Stimulated activated CD4-positive, alpha-beta T cell treated with anti-CD3 and anti-CD28 coated beads, Interleukin-15, amount 100 ng/mL, for 24 hours (primary cell): ENCODE measurements at regions not wholly inside any gene's neighbourhood (a gene's known extent, or its start where the extent isn't known, plus 50 kb on each side); places are given as distances from the start of the nearest gene placed in this dataset.
"Not testable (repeated sequence)": the region's sequence is repeated elsewhere in the genome, so short reads cannot be mapped to it uniquely, and the experiment has no call there.

ENCODE experiments used
- DNase-seq: peaks from one replicate; pipeline ENCODE4 v3.0.0-alpha.2; 2020

DNA sequence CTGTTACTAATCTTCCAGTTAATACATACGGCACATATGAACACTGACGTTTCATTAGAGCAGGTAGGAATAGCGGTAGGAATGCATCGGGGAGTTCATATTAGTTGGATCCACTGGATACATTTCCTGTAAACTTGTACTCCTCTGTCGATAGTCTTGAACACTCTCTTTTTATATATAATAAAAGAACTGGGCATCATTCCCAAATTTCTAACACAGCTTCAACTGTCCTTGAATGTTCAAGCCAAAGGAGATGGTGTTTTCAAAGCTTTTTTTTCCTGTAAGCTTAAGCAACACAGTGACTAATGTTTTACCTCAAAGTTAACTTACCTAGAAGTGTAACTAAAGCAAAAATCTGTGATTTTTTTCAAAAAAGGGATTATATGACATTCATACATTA, 195.3 kb downstream of the UTRN start:
- no peak for DNase-seq

DNA sequence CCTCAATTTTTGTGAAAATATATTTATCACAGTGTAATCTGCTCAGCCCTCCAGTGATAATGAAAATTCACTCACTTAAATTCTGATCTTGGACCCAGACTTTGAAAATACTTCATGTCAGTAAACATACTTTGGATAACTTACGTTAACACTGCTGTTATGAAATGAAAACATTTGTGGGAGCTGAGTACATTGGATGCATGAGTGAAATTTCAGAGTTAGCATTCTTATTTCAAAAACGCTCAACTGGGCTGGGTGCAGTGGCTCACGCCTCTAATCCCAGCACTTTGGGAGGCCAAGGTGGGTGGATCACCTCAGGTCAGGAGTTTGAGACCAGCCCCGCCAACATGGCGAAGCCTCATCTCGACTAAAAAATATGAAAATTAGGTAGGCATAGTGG, 196.4 kb downstream of the UTRN start:
- no peak for DNase-seq

DNA sequence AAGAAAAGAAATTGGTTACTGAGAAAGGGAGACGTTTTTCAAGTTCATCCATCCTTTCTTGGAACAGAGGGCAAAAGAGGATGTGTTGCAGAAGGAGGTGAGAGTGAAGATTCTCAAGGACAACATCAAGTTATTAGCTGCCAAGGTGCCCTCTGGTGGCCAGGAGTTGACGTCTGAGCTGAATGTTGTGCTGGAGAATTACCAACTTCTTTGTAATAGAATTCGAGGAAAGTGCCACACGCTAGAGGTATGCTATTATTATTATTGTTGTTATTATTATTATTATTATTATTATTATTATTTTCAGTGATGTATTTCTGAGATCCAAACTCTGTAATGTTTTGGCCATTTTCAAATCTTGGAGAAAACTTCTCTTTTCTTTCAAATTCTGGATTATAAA, 197.0 kb downstream of the UTRN start:
- DNase-seq, result peak; percentile 82

DNA sequence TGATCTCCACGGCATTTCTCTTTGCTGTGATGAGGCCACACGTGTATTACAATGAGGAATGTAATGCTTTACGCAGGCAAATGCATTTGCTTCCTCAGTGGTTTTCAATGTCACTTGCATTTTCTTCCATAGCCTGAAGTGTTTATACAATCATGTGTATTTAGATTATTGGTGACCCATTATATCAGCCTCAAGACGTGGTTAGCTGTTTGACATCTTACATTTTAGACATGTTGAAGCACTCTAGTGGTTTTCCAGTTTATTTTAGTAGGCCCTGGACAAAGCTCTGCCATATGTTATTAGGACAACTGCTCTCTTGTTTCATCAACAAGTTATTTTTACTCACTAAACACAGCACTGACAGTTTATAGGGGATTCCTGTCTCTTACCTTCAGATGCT, 200.4 kb downstream of the UTRN start:
- no peak for DNase-seq

DNA sequence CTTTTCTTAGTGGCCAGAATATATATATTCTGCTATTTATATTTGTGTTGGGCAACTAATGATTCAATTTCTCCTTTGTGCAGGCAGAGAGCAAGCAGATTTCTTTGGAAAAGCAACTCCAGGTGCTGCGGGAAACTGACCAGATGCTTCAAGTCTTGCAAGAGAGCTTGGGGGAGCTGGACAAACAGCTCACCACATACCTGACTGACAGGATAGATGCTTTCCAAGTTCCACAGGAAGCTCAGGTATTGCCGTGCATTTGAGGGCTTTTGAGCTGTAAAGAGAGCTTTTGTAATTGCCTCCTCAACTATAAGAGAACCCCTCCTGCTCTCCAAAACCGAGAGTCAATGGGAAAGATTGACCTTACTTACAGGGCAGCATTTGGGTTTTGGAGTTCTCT, 203.5 kb downstream of the UTRN start:
- no peak for DNase-seq

DNA sequence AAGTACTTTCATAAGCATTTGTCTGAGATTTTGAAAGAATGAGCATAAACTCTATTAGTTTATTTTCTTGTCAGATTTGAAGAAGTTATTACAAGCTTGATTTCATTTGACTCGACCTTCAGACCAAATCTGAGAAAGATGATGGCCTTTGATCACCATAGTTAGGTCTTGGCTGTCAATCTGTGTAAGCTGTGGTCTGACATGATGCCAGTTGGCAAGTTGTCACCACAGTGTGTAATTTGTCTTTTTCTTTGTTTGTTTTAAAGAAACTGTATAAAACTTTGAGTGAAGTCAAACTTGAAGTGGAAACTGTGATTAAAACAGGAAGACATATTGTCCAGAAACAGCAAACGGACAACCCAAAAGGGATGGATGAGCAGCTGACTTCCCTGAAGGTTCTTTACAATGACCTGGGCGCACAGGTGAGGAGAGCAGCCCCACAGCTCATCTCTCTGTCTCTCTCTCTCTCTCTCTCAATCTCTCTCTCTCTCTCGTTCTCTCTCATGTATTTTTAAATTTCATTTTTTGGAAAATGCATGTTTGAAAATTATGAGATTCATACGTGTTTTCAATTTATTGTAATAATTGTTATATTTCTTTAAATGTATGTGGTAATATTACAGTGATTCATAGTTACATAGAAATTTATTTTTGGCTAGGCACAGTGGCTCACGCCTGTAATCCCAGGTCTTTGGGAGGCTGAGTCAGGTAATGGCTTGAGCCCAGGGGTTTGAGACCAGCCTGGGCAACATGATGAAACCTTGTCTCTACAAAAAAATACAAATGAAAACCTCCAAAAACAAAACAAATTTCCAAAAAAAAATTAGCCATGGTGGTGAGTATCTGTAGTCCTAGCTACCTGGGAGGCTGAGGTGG, 208.1 kb downstream of the UTRN start:
- DNase-seq, result no peak

DNA sequence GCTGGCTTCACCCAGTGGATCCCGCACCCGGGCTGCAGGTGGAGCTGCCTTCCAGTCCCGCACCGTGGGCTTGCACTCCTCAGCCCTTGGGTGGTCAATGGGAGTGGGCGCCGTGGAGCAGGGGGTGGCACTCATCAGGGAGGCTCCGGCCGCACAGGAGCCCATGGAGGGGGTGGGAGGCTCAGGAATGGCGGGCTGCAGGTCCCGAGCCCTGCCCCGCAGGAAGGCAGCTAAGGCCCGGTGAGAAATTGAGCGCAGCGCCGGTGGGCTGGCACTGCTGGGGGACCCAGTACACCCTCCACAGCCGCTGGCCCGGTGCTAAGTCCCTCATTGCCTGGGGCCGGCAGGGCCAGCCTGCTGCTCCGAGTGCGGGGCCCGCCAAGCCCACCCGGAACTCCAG, 209.9 kb downstream of the UTRN start:
- DNase-seq, result not testable (repeated sequence)

DNA sequence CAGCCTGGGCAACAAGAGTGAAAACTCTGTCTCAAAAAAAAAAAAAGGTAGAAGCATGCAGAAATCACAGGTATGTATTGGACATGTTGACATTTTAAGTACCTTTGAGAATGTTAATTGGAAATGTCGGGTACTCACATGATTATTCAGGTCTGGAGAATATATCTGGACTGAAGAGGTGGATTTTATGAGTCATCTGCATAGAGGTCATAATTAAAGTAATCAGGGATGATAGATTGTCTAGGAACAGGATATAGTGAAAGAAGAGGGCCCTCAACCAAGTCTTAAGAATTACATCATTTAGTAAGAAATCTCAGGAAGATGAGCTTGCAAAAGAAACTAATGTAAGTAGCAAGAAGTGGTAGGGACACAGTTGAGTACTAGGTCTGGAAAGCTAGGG, 212.5 kb downstream of the UTRN start:
- DNase-seq, result no peak

DNA sequence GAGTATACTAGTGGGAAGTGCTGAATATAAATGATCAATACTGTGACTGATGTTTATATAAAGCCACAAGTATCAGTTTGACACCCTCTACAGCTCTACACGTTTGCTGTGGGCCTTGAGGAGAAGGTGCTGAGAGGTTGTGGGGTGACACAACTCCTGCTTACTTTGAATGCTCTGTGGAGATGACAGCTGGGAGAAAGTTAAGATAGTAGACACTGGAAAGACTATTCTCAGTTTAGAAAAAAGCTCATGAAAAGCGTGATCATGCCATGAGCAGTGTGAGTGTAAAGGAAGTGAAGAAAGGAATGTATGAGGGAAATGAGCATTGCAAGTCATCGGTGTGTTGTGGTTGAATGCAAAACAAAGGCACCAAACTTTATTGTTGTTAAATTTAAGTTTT, 215.8 kb downstream of the UTRN start:
- DNase-seq, result peak; percentile 13

DNA sequence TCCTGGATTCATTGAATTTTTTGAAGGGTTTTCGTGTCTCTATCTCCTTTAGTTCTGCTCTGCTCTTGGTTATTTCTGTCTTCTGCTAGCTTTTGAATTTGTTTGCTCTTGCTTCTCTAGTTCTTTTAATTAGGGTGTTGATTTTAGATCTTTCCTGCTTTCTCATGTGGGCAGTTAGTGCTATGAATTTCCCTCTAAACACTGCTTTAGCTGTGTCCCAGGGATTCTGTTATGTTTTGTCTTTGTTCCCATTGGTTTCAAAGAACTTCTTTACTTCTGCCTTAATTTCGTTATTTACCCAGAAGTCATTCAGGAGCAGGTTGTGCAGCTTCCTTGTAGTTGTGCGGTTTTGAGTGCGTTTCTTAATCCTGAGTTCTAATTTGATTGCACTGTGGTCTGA, 220.1 kb downstream of the UTRN start:
- not testable (repeated sequence) for DNase-seq

DNA sequence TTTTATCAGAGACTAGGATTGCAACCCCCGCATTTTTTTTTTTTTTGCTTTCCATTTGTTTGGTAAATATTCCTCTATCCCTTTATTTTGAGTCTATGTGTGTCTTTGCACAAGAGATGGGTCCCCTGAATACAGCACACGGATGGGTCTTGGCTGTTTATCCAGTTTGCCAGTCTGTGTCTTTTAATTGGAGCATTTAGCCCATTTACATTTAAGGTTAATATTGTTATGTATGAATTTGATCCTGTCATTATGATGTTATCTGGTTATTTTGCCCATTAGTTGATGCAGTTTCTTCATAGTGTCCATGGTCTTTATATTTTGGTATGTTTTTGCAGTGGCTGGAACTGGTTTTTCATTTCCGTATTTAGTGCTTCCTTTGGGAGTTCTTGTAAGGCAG, 220.9 kb downstream of the UTRN start:
- DNase-seq, result not testable (repeated sequence)

DNA sequence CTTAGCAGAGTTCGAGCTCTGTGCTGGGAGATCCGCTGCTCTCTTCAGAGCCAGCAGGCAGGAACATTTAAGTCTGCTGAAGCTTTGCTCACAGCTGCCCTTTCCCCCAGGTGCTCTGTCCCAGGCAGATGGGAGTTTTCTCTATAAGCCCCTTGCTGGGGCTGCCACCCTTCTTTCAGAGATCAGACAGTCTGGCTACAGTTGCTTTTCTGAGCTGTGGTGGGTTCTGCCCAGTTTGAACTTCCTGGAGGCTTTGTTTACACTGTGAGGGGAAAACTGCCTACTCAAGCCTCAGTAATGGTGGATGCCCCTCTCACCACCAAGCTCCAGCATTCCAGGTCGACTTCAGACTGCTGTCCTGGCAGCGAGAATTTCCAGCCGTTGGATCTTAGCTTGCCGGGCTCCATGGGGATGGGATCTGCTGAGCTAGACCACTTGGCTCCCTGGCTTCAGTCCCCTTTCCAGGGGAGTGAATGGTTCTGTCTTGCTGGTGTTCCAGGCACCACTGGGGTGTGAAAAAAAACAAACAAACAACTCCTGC, 222.7 kb downstream of the UTRN start:
- not testable (repeated sequence) for DNase-seq

DNA sequence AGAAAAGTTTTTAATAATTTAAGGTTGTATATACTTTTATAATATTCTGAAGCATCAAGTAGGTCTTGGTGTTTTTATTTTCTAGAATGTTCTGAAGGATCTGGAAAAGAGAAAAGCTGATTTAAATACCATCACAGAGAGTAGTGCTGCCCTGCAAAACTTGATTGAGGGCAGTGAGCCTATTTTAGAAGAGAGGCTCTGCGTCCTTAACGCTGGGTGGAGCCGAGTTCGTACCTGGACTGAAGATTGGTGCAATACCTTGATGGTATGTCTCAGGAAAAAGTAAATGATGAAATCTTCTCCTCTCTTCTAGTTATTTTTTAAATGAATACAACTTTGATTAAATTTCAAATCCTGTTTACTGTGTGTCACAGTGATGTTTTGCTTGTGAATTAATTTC, 225.7 kb downstream of the UTRN start:
- no peak for DNase-seq

DNA sequence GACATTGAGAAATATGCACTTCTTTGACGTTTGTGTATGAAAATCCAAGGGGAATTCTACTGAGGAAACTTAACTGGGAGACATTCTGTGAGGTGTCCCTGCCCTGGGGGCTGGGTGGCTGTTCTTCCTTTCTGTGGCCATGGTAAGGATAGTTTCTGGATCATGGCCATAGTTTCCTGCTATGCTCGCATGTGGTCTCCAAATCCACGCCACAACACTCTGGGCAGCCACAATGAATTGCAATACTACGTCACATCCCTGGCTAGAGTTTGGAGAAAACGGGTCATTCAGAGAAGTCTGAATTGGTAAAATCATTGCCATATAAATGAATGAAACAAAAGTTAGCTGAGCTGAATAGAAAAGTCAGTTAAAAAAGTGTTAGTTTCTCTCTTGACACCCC, 230.6 kb downstream of the UTRN start:
- DNase-seq, result no peak

DNA sequence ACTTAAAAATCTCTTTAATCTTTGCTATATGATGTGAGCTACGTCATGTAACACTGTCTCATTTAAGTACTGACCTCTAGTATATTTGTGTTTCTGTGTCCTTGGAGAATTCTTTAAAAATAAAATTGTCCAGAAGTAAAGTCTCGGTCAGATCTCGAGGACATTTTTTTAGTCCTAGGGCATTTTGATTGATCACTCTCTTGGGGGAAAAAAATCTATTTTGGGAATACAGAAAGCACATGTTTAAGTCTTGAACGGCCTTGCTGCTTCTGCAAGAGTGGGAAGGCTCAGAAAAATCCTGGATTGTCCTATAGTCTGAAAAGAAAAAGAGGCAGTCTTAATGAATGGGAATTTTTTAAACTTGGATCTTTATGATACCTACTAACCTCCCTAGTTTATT, 234.3 kb downstream of the UTRN start:
- DNase-seq, result no peak

DNA sequence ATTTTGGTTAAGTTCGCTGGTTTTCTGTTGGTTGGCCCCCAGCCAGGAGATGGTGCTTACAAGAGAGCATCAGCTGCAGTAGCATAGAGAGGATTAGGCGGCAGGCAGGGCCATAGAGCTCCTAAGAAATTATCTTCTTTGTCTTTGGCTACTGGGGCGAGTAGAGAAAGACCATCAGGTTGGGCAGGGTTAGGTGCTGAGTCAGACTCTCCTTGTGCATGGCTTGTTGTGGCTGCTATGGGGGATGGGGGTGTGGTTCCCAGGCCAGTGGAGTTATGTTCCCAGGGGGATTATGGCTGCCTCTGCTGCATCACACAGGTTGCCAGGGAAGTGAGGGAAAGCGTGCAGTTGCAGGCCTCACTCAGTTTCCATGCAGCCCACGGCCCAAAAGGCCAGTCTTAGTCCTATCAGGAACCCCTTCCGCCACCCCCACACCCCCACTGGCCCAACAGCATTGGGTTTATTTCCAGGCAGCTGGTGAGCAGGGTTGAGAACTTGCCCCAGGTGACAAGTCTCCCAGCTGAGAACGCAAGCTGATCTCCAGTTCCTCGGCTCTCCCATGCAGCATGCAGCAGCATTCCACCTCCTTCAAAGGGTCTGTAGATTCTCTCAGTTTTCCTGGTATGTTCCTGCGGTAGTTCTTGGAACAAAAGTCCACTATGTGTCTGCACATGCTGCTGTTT, 243.7 kb downstream of the UTRN start:
- DNase-seq, result no peak

DNA sequence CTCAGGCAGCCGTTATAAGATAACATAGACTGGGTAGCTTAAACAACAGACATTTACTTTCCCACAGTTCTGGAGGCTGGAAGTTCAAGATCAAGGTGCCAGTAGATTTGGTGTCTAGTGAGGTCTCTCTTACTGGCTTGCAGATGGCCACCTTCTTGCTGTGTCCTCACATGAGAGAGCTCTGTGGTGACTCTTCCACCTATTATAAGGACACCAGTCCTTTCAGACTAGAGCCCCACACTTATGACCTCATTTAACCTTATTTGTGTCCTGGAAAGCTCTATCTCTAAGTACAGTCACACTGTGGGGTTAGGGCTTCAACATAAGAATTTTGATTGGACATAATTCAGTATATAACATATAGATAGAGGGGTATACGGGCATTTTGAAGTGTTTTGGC, 245.0 kb downstream of the UTRN start:
- DNase-seq, result no peak

DNA sequence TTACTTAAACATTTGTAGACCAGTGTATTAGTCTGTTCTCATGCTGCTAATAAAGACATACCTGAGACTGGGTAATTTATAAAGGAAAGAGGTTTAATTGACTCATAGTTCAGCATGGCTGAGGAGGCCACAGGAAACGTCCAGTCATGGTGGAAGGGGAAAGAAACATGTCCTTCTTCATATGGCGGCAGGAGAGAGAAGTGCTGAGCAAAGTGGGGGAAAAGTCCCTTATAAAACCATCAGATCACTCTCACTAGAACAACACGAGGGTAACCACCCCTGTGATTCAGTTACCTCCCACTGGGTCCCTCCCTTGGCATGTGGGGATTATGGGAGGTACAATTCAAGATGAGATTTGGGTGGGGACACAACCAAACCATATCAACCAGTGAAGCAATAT, 247.1 kb downstream of the UTRN start:
- not testable (repeated sequence) for DNase-seq

DNA sequence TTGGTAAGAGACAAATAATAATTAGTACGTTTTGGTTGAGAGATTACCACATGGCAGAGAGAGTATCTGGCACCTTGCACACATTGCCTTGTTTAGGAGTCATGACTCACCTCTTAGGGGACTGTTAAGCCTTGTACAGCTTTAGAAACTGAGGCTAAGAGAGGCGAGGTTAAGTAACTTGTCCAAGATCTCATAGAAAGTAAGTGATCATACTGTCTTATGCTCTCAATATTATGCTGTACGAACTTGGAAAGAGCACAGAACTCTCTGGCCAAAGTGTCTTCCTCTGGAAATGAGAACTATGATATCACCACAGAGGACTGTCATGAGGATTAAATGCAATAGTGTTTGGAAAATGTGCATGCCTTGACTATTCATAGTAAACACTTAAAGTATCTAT, 249.0 kb downstream of the UTRN start:
- no peak for DNase-seq

DNA sequence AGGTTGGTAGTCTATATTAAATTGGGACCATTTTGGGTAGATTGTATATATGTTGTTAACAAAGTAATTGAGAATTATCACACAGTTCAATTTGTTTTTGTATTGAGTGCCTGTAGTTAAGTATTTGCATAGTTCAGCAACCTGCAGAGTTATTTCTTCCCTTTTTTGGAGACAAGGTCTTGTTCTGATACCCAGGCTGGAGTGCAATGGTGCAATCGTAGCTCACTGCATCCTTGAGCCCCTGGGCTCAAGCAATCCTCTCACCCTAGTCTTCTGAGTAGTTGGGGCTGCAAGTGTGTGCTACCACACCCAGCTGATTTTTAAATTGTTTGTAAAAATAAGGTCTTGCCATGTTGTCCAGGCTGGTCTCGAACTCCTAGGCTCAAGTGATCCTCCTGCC, 250.5 kb downstream of the UTRN start:
- no peak for DNase-seq

DNA sequence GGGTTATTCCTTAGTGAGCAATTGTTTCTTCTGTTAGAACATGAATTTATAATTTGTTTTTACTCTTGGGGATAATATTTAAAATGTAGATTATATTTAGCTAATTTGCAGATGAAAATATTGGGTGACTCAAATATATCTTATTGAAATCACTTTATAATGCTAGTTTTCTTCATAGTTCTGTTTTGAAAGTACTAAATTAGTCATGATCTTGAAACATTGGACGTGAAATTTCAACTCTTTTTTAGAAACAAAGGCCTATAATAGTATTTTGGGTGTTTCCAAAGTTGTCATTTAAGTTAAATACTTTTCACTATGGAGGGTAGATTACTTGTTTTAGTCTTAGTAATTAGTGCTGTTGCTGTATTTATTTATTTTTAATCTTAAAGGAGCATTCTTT, 250.9 kb downstream of the UTRN start:
- DNase-seq, result no peak

DNA sequence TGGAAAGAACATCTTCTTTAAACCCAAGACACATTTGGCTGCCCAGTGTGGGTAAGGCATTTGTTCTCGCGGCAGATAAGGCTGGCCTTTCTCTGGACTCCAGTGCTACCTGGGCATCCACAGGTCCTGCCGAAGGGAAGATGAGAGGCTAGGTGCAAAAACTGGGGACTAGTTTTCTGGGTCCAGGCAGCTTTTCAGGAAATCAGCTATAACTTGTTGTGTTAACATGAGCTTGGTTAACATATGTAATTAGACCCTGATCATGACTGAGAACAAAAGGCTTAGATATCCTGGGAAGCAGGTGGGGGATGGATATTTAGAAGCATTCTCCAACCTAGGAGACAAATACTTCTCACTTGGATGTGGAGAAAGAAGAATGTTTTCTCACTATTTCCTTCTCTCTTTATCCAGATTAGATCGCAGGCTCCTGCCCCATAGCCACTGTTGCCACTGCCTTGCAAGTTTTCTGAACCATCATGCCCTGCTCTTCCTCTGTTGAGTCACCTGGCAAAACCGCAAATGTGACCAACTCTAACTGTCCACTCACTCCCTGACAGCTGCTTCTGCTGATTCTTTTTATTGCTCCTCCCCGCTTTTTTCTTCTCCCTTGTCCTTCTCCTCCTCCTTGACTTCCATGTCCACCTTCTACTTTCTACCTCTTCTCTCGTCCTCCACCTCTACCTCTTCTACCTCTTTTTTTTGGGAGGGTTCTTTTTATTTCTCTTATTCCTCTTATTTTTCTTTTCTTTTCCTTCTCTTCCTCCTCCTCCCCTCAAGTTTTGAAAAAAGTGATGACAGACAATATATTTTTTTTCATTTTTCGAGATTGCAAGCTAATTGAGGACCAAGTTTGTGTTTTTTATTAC, 258.1 kb downstream of the UTRN start:
- no peak for DNase-seq

DNA sequence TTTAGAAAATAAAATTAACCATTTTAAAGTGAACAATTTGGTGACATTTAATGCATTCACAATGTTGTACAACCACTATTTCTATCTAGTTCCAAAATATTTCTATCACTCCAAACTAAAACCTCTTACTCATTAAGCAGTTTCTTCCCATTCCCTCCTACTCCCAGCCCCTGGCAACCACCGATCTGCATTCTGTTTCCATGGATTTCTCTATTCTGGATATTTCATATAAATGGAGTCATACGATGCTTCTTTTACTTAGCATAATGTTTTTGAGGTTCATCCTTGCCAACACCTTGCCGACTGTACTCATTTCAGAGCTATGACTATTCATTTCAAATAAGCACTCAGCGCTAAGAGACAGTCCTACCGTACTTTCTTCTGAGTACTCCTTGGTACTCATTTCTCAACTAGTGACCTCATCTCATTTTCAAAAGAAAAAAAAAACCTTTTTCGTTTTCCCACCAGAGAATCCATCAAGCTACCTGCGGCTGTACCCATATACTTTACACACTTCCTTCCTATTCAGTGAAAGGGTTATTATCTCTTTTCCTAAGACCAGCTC, 259.2 kb downstream of the UTRN start:
- no peak for DNase-seq
